Vagina (tissue), 2 donors: ENCODE measurements at regions not wholly inside any gene's neighbourhood (a gene's known extent, or its start where the extent isn't known, plus 50 kb on each side); places are given as distances from the start of the nearest gene placed in this dataset.

Source experiments
- CTCF ChIP-seq, 3 experiments: fragments of 450-650 bp in 2 of 3; fragments of 200-600 bp in 1 of 3; sonication (generic) in 1 of 3; IDR thresholded peaks; one replicate each; pipeline ENCODE4 v1.5.1; 2017 to 2019; ENCODE audit warnings: antibody characterized with exemption in 3 of 3, mild to moderate bottlenecking in 2 of 3, moderate library complexity in 2 of 3
- POLR2A ChIP-seq, 2 donors: fragments of 450-650 bp; IDR thresholded peaks; one replicate each; pipeline ENCODE4 v1.6.1; 2017; ENCODE audit warnings: antibody characterized with exemption in 2 of 2, mild to moderate bottlenecking in 2 of 2, moderate library complexity in 2 of 2

- TF ChIP-seq CTCF (IDR thresholded peaks at IDR 0.05) (no peak), POLR2A (IDR thresholded peaks at IDR 0.05) (no peak)
Observed at GRCh38 chr13:107370015-107370785, 802.3 kb upstream of the ARGLU1 start.
